ENCODE measurements at regions not wholly inside any gene's neighbourhood (a gene's known extent, or its start where the extent isn't known, plus 50 kb on each side); places are given as distances from the start of the nearest gene placed in this dataset.

- TF ChIP-seq POLR2A (IDR thresholded peaks at IDR 0.05) (no peak), CTCF (IDR thresholded peaks at IDR 0.05) (no peak)
- Histone ChIP-seq H3K4me3 (replicated peaks in 1 of 3) (no peak overlapping the region), H3K4me1 (no peaks in the 10 kb centered on the region), H3K36me3 (no peaks in the 10 kb centered on the region), H3K9me3 (no peaks in the 10 kb centered on the region), H3K27me3 (no peaks in the 10 kb centered on the region), H3K27ac (no peak overlapping the region)
- intact Hi-C loops (cut with DNase I), result no loop called here
- 87 to 94% methylated on average over 11 to 12 of the region's 13 CpGs for WGBS, 2 donors
- no peak for DNase-seq
Observed at GRCh38 chr5:172573120-172573882, 67.8 kb upstream of the NEURL1B start.

- intact Hi-C loops (cut with DNase I), result no loop called here
Observed at GRCh38 chr5:172572440-172572839, 68.6 kb upstream of the NEURL1B start.

GRCh38 chr5:172571892-172572291 lies 69.2 kb upstream of the NEURL1B start:
- TF ChIP-seq POLR2A (IDR thresholded peaks at IDR 0.05) (no peak), CTCF (IDR thresholded peaks at IDR 0.05) (no peak)
- H3K4me1 ChIP-seq, result no peaks in the 10 kb centered on the region
- intact Hi-C loops (cut with DNase I), result no loop called here
- no peaks in the 10 kb centered on the region for H3K27me3 ChIP-seq
- WGBS, 2 donors, result 94% methylated on average over 8 of the region's 8 CpGs
- DNase-seq, result no peak
- no peak overlapping the region for H3K27ac ChIP-seq
- H3K4me3 ChIP-seq (replicated peaks in 1 of 3), result no peak overlapping the region
- H3K9me3 ChIP-seq, result no peaks in the 10 kb centered on the region
- H3K36me3 ChIP-seq, result no peaks in the 10 kb centered on the region

More at GRCh38 chr5:172572440-172572839, 68.6 kb upstream of the NEURL1B start:
- Histone ChIP-seq H3K4me3 (replicated peaks in 1 of 3) (no peak overlapping the region), H3K27me3 (no peaks in the 10 kb centered on the region), H3K36me3 (no peaks in the 10 kb centered on the region), H3K27ac (no peak overlapping the region), H3K9me3 (no peaks in the 10 kb centered on the region), H3K4me1 (no peaks in the 10 kb centered on the region)
- 83 to 96% methylated on average over 3 of the region's 3 CpGs for WGBS, 2 donors
- no peak for TF ChIP-seq CTCF (IDR thresholded peaks at IDR 0.05)
- TF ChIP-seq POLR2A (IDR thresholded peaks at IDR 0.05), result no peak
- DNase-seq, result no peak

GRCh38 chr5:172571413-172571812 lies 69.7 kb upstream of the NEURL1B start:
- intact Hi-C loops (cut with DNase I), result no loop called here
- DNase-seq, result no peak
- no peak overlapping the region for H3K27ac ChIP-seq
- H3K36me3 ChIP-seq, result no peaks in the 10 kb centered on the region
- WGBS, 2 donors, result 78% methylated on average over 3 of the region's 3 CpGs
- TF ChIP-seq CTCF (IDR thresholded peaks at IDR 0.05) (no peak), POLR2A (IDR thresholded peaks at IDR 0.05) (no peak)
- no peaks in the 10 kb centered on the region for H3K9me3 ChIP-seq
- H3K27me3 ChIP-seq, result no peaks in the 10 kb centered on the region
- no peaks in the 10 kb centered on the region for H3K4me1 ChIP-seq
- H3K4me3 ChIP-seq (replicated peaks in 1 of 3), result no peak overlapping the region

- no peak for TF ChIP-seq CTCF (IDR thresholded peaks at IDR 0.05)
- no peak for TF ChIP-seq POLR2A (IDR thresholded peaks at IDR 0.05)
- no peak overlapping the region for H3K27ac ChIP-seq
- 76 to 81% methylated on average over 3 of the region's 3 CpGs for WGBS, 2 donors
- no peaks in the 10 kb centered on the region for H3K4me1 ChIP-seq
- no peak for DNase-seq
- H3K36me3 ChIP-seq, result no peaks in the 10 kb centered on the region
- no peak overlapping the region for H3K4me3 ChIP-seq (replicated peaks in 1 of 3)
- intact Hi-C loops (cut with DNase I), result no loop called here
- no peaks in the 10 kb centered on the region for H3K9me3 ChIP-seq
- H3K27me3 ChIP-seq, result no peaks in the 10 kb centered on the region
Observed at GRCh38 chr5:172570594-172571334, 70.3 kb upstream of the NEURL1B start.
